A549 (cell line): ENCODE measurements at regions not wholly inside any gene's neighbourhood (a gene's known extent, or its start where the extent isn't known, plus 50 kb on each side); places are given as distances from the start of the nearest gene placed in this dataset.

ENCODE experiments used
- CTCF ChIP-seq: fragments of >200 bp; sonication (Bioruptor Twin); formaldehyde crosslinking; IDR thresholded peaks from 3 replicates; pipeline ENCODE4 v1.5.1; 2016
- EHMT2 ChIP-seq: fragments of 200-600 bp; sonication (generic); IDR thresholded peaks from 2 replicates; pipeline ENCODE4 v1.6.1; 2016; ENCODE audit warnings: antibody characterized with exemption, low read depth, mild to moderate bottlenecking, moderate library complexity
- ELK1 ChIP-seq: fragments of 150-350 bp; IDR thresholded peaks from 2 replicates; pipeline ENCODE4 v1.6.1; 2014; ENCODE audit warnings: low read depth, mild to moderate bottlenecking, low read length
- HOXA7 ChIP-seq: fragments of 250-450 bp; sonication (Bioruptor Pico); IDR thresholded peaks from 2 replicates; pipeline ENCODE4 v1.5.0; 2020; ENCODE audit warnings: mild to moderate bottlenecking, moderate library complexity
- POLR2A ChIP-seq: IDR thresholded peaks from 2 replicates; pipeline ENCODE4 v1.6.1; 2012; ENCODE audit warnings: mild to moderate bottlenecking, low read length
- RAD21 ChIP-seq, 2 experiments: fragments of >200 bp in 1 of 2; sonication (Bioruptor Twin) in 1 of 2; formaldehyde crosslinking in 1 of 2; IDR thresholded peaks in 1 of 2; conservative IDR thresholded peaks in 1 of 2; 2 replicates in 1 of 2; 3 replicates in 1 of 2; pipeline ENCODE4 v1.6.1; 2012 to 2018; ENCODE audit warnings: inconsistent platforms in 1 of 2
- RFX5 ChIP-seq: fragments of 450-650 bp; IDR thresholded peaks from 2 replicates; pipeline ENCODE4 v1.7.1; 2014; ENCODE audit warnings: antibody characterized with exemption, mild to moderate bottlenecking, moderate library complexity
- ZNF302 ChIP-seq: fragments of 250-450 bp; sonication (Bioruptor Pico); IDR thresholded peaks from 2 replicates; pipeline ENCODE4 v1.9.0; 2021; ENCODE audit warnings: inconsistent platforms, mild to moderate bottlenecking, moderate library complexity

GRCh38 chr6:169935348-169935718 lies 183.9 kb downstream of the ERMARD start:
- TF ChIP-seq HOXA7 (CRISPR knock-in tag) (no peak), RAD21 (conservative IDR thresholded peaks at IDR 0.05 in 1 of 2, IDR thresholded peaks at IDR 0.05 in 1 of 2) (no peak), POLR2A (no peak), ZNF302 (CRISPR knock-in tag) (no peak), CTCF (no peak), ELK1 (no peak), RFX5 (no peak), EHMT2 (no peak)
